Superior temporal gyrus (tissue), 1 donor: ENCODE measurements at regions not wholly inside any gene's neighbourhood (a gene's known extent, or its start where the extent isn't known, plus 50 kb on each side); places are given as distances from the start of the nearest gene placed in this dataset.
A peak's percentile ranks its signal among the peaks of the same experiment; 100 is the strongest.
"Not testable (repeated sequence)": the region's sequence is repeated elsewhere in the genome, so short reads cannot be mapped to it uniquely, and the experiment has no call there.

Experiments used
- DNase-seq: peaks from one replicate; pipeline ENCODE4 v3.0.0-alpha.2; 2016; ENCODE audit errors: extremely low spot score

GRCh38 chr12:46627686-46628085 is 198.1 kb downstream of the SLC38A4 start:
- no peak for DNase-seq

GRCh38 chr12:46619474-46619873 is 206.3 kb downstream of the SLC38A4 start:
- not testable (repeated sequence) for DNase-seq

- not testable (repeated sequence) for DNase-seq
Measured at GRCh38 chr12:46617737-46618136, 208.1 kb downstream of the SLC38A4 start.

GRCh38 chr12:46617167-46617566 is 208.6 kb downstream of the SLC38A4 start:
- DNase-seq: no peak

GRCh38 chr12:46610754-46611153 is 215.0 kb downstream of the SLC38A4 start:
- DNase-seq: no peak

GRCh38 chr12:46609674-46610073 is 216.1 kb downstream of the SLC38A4 start:
- DNase-seq: no peak

GRCh38 chr12:46609273-46609623 is 216.5 kb downstream of the SLC38A4 start:
- no peak for DNase-seq

GRCh38 chr12:46608431-46609272 is 217.1 kb downstream of the SLC38A4 start:
- DNase-seq: peak; percentile 28

- no peak for DNase-seq
Measured at GRCh38 chr12:46604684-46605083, 221.1 kb downstream of the SLC38A4 start.

GRCh38 chr12:46603776-46604456 is 221.9 kb downstream of the SLC38A4 start:
- DNase-seq: no peak

- no peak for DNase-seq
Measured at GRCh38 chr12:46602474-46602873, 223.3 kb downstream of the SLC38A4 start.

GRCh38 chr12:46590991-46591703 is 218.6 kb upstream of the SLC38A2 start:
- no peak for DNase-seq

GRCh38 chr12:46585854-46586621 is 213.5 kb upstream of the SLC38A2 start:
- no peak for DNase-seq

- DNase-seq: not testable (repeated sequence)
Measured at GRCh38 chr12:46584098-46584497, 211.5 kb upstream of the SLC38A2 start.

- DNase-seq: not testable (repeated sequence)
Measured at GRCh38 chr12:46581990-46582389, 209.4 kb upstream of the SLC38A2 start.

GRCh38 chr12:46580445-46580844 is 207.9 kb upstream of the SLC38A2 start:
- DNase-seq: no peak

- DNase-seq: no peak
Measured at GRCh38 chr12:46579474-46579873, 206.9 kb upstream of the SLC38A2 start.

- DNase-seq: peak; percentile 36
Measured at GRCh38 chr12:46578190-46578982, 205.8 kb upstream of the SLC38A2 start.

- no peak for DNase-seq
Measured at GRCh38 chr12:46577063-46577776, 204.6 kb upstream of the SLC38A2 start.

- no peak for DNase-seq
Measured at GRCh38 chr12:46574847-46575246, 202.3 kb upstream of the SLC38A2 start.
